GM12892 (cell line): ENCODE measurements at regions not wholly inside any gene's neighbourhood (a gene's known extent, or its start where the extent isn't known, plus 50 kb on each side); places are given as distances from the start of the nearest gene placed in this dataset.

ENCODE experiments used
- DNase-seq: peaks from one replicate; pipeline ENCODE4 v3.0.0; 2011; ENCODE audit not compliant: insufficient read length
- FAIRE-seq: peaks from 2 replicates; lab custom pipeline; 2011; peaks lifted over from hg19 to GRCh38; lab: Jason Lieb, UNC
- POLR2A ChIP-seq: IDR thresholded peaks from 2 replicates; pipeline ENCODE4 v1.6.1; 2011; ENCODE audit warnings: low read depth, low read length, control low read depth
- POLR2AphosphoS5 ChIP-seq: IDR thresholded peaks from 2 replicates; pipeline ENCODE4 v1.6.1; 2011; ENCODE audit warnings: low read depth, low read length, control low read depth
- TAF1 ChIP-seq: IDR thresholded peaks from 2 replicates; pipeline ENCODE4 v1.6.1; 2011; ENCODE audit warnings: low read depth, mild to moderate bottlenecking, control low read depth, low read length, borderline replicate concordance

- FAIRE-seq (no peak), DNase-seq (no peak)
- TF ChIP-seq POLR2A (no peak), POLR2AphosphoS5 (no peak), TAF1 (no peak)
Measured at GRCh38 chr10:54961040-54961439, 160.0 kb upstream of the PCDH15 start.

GRCh38 chr10:54958844-54959243, 157.8 kb upstream of the PCDH15 start:
- FAIRE-seq, result no peak
- no peak for TF ChIP-seq TAF1
- no peak for TF ChIP-seq POLR2A
- TF ChIP-seq POLR2AphosphoS5, result no peak
- DNase-seq, result no peak

GRCh38 chr10:54947605-54948004, 146.6 kb upstream of the PCDH15 start:
- no peak for DNase-seq
- FAIRE-seq, result no peak
- TF ChIP-seq TAF1 (no peak), POLR2A (no peak), POLR2AphosphoS5 (no peak)

- no peak for FAIRE-seq
- DNase-seq, result no peak
- TF ChIP-seq POLR2A (no peak), POLR2AphosphoS5 (no peak), TAF1 (no peak)
Measured at GRCh38 chr10:54940418-54940817, 139.4 kb upstream of the PCDH15 start.

GRCh38 chr10:54914049-54914448, 113.0 kb upstream of the PCDH15 start:
- DNase-seq (no peak), FAIRE-seq (no peak)
- no peak for TF ChIP-seq TAF1

- FAIRE-seq (no peak), DNase-seq (no peak)
- no peak for TF ChIP-seq TAF1
- TF ChIP-seq POLR2A, result no peak
- no peak for TF ChIP-seq POLR2AphosphoS5
Measured at GRCh38 chr10:54909165-54909564, 108.1 kb upstream of the PCDH15 start.

GRCh38 chr10:54908019-54908418, 107.0 kb upstream of the PCDH15 start:
- no peak for FAIRE-seq
- TF ChIP-seq POLR2AphosphoS5 (no peak), TAF1 (no peak), POLR2A (no peak)
- DNase-seq, result no peak

GRCh38 chr10:54906940-54907339, 105.9 kb upstream of the PCDH15 start:
- no peak for TF ChIP-seq TAF1
- no peak for TF ChIP-seq POLR2A
- TF ChIP-seq POLR2AphosphoS5, result no peak
- FAIRE-seq, result no peak

GRCh38 chr10:54905578-54906192, 104.7 kb upstream of the PCDH15 start:
- no peak for DNase-seq
- TF ChIP-seq POLR2A (no peak), TAF1 (no peak), POLR2AphosphoS5 (no peak)
- FAIRE-seq, result no peak

More at GRCh38 chr10:54906940-54907339, 105.9 kb upstream of the PCDH15 start:
- DNase-seq, result no peak

GRCh38 chr10:54904833-54905232, 103.8 kb upstream of the PCDH15 start:
- TF ChIP-seq POLR2A (no peak), POLR2AphosphoS5 (no peak), TAF1 (no peak)
- FAIRE-seq (no peak), DNase-seq (no peak)

- DNase-seq (no peak), FAIRE-seq (no peak)
- TF ChIP-seq POLR2AphosphoS5 (no peak), POLR2A (no peak)
Measured at GRCh38 chr10:54903745-54904144, 102.7 kb upstream of the PCDH15 start.

GRCh38 chr10:54900584-54900983, 99.6 kb upstream of the PCDH15 start:
- TF ChIP-seq POLR2AphosphoS5, result no peak
- TF ChIP-seq POLR2A, result no peak
- no peak for DNase-seq
- no peak for FAIRE-seq
